HG03095 (cell line): ENCODE measurements at regions not wholly inside any gene's neighbourhood (a gene's known extent, or its start where the extent isn't known, plus 50 kb on each side); places are given as distances from the start of the nearest gene placed in this dataset.

Experiments
- ATAC-seq: cut with Tn5 transposase; IDR thresholded peaks from one replicate; pipeline ENCODE4 v1.9.1; 2021; ENCODE audit warnings: moderate library complexity; ENCODE audit not compliant: unreplicated experiment

GRCh38 chr7:13359656-13360055 lies 629.8 kb downstream of the ETV1 start:
- no peak for ATAC-seq

- ATAC-seq, result no peak
Measured at GRCh38 chr7:13386741-13387140, 602.7 kb downstream of the ETV1 start.

GRCh38 chr7:13407911-13408310 lies 581.6 kb downstream of the ETV1 start:
- no peak for ATAC-seq

GRCh38 chr7:13411151-13411550 lies 578.3 kb downstream of the ETV1 start:
- ATAC-seq, result no peak

- no peak for ATAC-seq
Measured at GRCh38 chr7:13411636-13412035, 577.8 kb downstream of the ETV1 start.

GRCh38 chr7:13414181-13414580 lies 575.3 kb downstream of the ETV1 start:
- ATAC-seq, result no peak

- ATAC-seq, result no peak
Measured at GRCh38 chr7:13414661-13415107, 574.8 kb downstream of the ETV1 start.

GRCh38 chr7:13416071-13416470 lies 573.4 kb downstream of the ETV1 start:
- no peak for ATAC-seq

- no peak for ATAC-seq
Measured at GRCh38 chr7:13416544-13416943, 572.9 kb downstream of the ETV1 start.

- no peak for ATAC-seq
Measured at GRCh38 chr7:13420726-13421125, 568.7 kb downstream of the ETV1 start.

- no peak for ATAC-seq
Measured at GRCh38 chr7:13421776-13422175, 567.7 kb downstream of the ETV1 start.

- no peak for ATAC-seq
Measured at GRCh38 chr7:13433946-13434345, 555.5 kb downstream of the ETV1 start.

- no peak for ATAC-seq
Measured at GRCh38 chr7:13442226-13442625, 547.2 kb downstream of the ETV1 start.

GRCh38 chr7:13447637-13448036 lies 541.8 kb downstream of the ETV1 start:
- ATAC-seq, result no peak

GRCh38 chr7:13448243-13448642 lies 541.2 kb downstream of the ETV1 start:
- ATAC-seq, result no peak

- ATAC-seq, result no peak
Measured at GRCh38 chr7:13449460-13449859, 540.0 kb downstream of the ETV1 start.

GRCh38 chr7:13454916-13455592 lies 534.4 kb downstream of the ETV1 start:
- no peak for ATAC-seq

- no peak for ATAC-seq
Measured at GRCh38 chr7:13457790-13458189, 531.7 kb downstream of the ETV1 start.

- no peak for ATAC-seq
Measured at GRCh38 chr7:13466874-13467547, 522.5 kb downstream of the ETV1 start.

GRCh38 chr7:13476881-13477444 lies 512.5 kb downstream of the ETV1 start:
- no peak for ATAC-seq

GRCh38 chr7:13489386-13489785 lies 500.1 kb downstream of the ETV1 start:
- no peak for ATAC-seq

GRCh38 chr7:13496976-13497375 lies 492.5 kb downstream of the ETV1 start:
- ATAC-seq, result no peak
